Prostate gland (tissue), 2 donors: ENCODE measurements at regions not wholly inside any gene's neighbourhood (a gene's known extent, or its start where the extent isn't known, plus 50 kb on each side); places are given as distances from the start of the nearest gene placed in this dataset.

ENCODE experiments used
- POLR2A ChIP-seq: fragments of 450-650 bp; IDR thresholded peaks from one replicate; pipeline ENCODE4 v1.6.1; 2016; ENCODE audit warnings: antibody characterized with exemption, mild to moderate bottlenecking
- POLR2AphosphoS5 ChIP-seq: sonication (generic); formaldehyde crosslinking; IDR thresholded peaks from one replicate; pipeline ENCODE4 v1.6.1; 2017; ENCODE audit warnings: antibody characterized with exemption
- TF ChIP-seq, protein P1 (sequence below), 4 experiments: fragments of 200-600 bp in 2 of 4; fragments of 450-650 bp in 2 of 4; sonication (generic) in 2 of 4; IDR thresholded peaks; 1 replicate in 3 of 4; 2 replicates in 1 of 4; pipeline ENCODE4 v1.5.1; 2016 to 2019; ENCODE audit warnings: antibody characterized with exemption in 4 of 4, mild to moderate bottlenecking in 2 of 4, moderate library complexity in 2 of 4

DNA sequence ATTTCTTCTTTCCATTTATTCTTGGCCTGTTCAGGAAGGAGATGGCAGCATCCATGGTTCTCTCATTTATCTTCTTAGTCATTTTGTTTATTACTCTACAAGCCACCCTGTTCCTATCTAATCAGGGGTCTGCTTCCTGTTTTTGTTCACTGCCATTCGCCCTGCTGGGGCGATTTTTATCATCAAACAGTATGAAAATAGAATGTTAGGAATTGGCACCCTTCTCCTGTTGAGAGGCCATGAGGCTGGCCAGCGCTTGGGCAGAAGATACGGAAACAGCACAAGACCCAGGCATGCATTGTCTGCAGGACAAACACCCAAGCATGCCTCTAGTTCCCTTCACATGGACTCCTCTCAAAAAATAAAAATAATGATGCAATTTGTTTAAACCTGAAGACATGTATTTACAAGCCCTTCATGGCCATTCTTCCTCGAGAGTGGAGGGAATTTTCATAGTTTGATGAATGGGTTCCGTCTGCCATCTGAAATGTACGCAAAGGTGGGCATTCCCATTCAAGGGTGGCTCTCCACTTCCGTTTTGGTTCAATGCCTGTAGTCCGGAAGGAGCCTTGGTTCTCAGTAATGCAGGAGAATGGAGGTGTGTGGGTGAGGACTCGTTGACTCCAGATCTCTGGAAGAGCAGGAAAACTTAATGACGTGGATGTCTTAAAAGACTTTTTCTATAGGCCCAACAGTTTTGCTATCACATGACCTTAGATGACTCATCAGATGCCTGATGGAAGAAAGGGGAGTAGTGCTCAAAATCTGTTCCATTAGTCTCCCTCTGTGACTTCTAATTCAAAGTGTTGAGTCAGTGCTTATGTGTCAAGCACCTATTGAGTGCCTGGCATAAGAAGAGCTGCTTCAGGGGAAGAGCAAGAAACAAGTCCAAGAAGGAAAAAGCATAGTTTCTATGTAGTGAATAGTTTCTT lies 252.4 kb upstream of the TBX3 start:
- TF ChIP-seq POLR2AphosphoS5 (no peak), POLR2A (no peak)
- TF ChIP-seq, protein P1, sequence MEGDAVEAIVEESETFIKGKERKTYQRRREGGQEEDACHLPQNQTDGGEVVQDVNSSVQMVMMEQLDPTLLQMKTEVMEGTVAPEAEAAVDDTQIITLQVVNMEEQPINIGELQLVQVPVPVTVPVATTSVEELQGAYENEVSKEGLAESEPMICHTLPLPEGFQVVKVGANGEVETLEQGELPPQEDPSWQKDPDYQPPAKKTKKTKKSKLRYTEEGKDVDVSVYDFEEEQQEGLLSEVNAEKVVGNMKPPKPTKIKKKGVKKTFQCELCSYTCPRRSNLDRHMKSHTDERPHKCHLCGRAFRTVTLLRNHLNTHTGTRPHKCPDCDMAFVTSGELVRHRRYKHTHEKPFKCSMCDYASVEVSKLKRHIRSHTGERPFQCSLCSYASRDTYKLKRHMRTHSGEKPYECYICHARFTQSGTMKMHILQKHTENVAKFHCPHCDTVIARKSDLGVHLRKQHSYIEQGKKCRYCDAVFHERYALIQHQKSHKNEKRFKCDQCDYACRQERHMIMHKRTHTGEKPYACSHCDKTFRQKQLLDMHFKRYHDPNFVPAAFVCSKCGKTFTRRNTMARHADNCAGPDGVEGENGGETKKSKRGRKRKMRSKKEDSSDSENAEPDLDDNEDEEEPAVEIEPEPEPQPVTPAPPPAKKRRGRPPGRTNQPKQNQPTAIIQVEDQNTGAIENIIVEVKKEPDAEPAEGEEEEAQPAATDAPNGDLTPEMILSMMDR (IDR thresholded peaks at IDR 0.05) = no peak
